A549 (cell line): ENCODE measurements at regions not wholly inside any gene's neighbourhood (a gene's known extent, or its start where the extent isn't known, plus 50 kb on each side); places are given as distances from the start of the nearest gene placed in this dataset.

Experiments used
- CTCF ChIP-seq: fragments of >200 bp; sonication (Bioruptor Twin); formaldehyde crosslinking; IDR thresholded peaks from 3 replicates; pipeline ENCODE4 v1.5.1; 2016
- NR3C1 ChIP-seq: fragments of >200 bp; sonication (Bioruptor Twin); formaldehyde crosslinking; IDR thresholded peaks from 3 replicates; pipeline ENCODE4 v1.6.1; 2017
- PHF8 ChIP-seq: fragments of 200-600 bp; sonication (generic); IDR thresholded peaks from 2 replicates; pipeline ENCODE4 v1.6.1; 2016; ENCODE audit warnings: low read depth, mild to moderate bottlenecking, antibody characterized with exemption, moderate library complexity, borderline replicate concordance
- RAD21 ChIP-seq, 2 experiments: fragments of >200 bp in 1 of 2; sonication (Bioruptor Twin) in 1 of 2; formaldehyde crosslinking in 1 of 2; IDR thresholded peaks in 1 of 2; conservative IDR thresholded peaks in 1 of 2; 2 replicates in 1 of 2; 3 replicates in 1 of 2; pipeline ENCODE4 v1.6.1; 2012 to 2018; ENCODE audit warnings: inconsistent platforms in 1 of 2
- RARB ChIP-seq: fragments of 250-450 bp; sonication (Bioruptor Pico); IDR thresholded peaks from 2 replicates; pipeline ENCODE4 v1.8.0; 2021; ENCODE audit warnings: mild to moderate bottlenecking, moderate library complexity
- TF ChIP-seq, protein P1 (sequence below): IDR thresholded peaks from 2 replicates; pipeline ENCODE4 v1.6.1; 2012

GRCh38 chr14:75368333-75368732, 59.5 kb upstream of the JDP2 start:
- TF ChIP-seq PHF8 (no peak), RARB (CRISPR knock-in tag) (no peak), NR3C1 (no peak), CTCF (no peak), RAD21 (conservative IDR thresholded peaks at IDR 0.05 in 1 of 2, IDR thresholded peaks at IDR 0.05 in 1 of 2) (no peak)
- TF ChIP-seq, protein P1, sequence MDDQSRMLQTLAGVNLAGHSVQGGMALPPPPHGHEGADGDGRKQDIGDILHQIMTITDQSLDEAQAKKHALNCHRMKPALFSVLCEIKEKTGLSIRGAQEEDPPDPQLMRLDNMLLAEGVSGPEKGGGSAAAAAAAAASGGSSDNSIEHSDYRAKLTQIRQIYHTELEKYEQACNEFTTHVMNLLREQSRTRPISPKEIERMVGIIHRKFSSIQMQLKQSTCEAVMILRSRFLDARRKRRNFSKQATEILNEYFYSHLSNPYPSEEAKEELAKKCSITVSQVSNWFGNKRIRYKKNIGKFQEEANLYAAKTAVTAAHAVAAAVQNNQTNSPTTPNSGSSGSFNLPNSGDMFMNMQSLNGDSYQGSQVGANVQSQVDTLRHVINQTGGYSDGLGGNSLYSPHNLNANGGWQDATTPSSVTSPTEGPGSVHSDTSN: no peak
